SK-MEL-5 (cell line): ENCODE measurements at regions not wholly inside any gene's neighbourhood (a gene's known extent, or its start where the extent isn't known, plus 50 kb on each side); places are given as distances from the start of the nearest gene placed in this dataset.

Experiments used
- DNase-seq: peaks from one replicate; pipeline ENCODE4 v3.0.0-alpha.2; 2016; ENCODE audit warnings: low read depth, low spot score
- in situ Hi-C: cut with HindIII; loops from 2 replicates; pipeline ENCODE4 v1.10.0; 2016; ENCODE audit warnings: low sequenced_read_pairs, high pct_unique_total_duplicates, low pct_unique_long_range_greater_than_20kb

- DNase-seq: no peak
- in situ Hi-C loops: no loop called here
Observed at GRCh38 chr10:123485341-123485960, 180.7 kb upstream of the GPR26 start.

GRCh38 chr10:123488436-123488835, 177.7 kb upstream of the GPR26 start:
- no peak for DNase-seq
- in situ Hi-C loops: no loop called here

- in situ Hi-C loops: no loop called here
Observed at GRCh38 chr10:123491364-123491763, 174.8 kb upstream of the GPR26 start.

GRCh38 chr10:123492016-123492415, 174.1 kb upstream of the GPR26 start:
- in situ Hi-C loops: no loop called here
- DNase-seq: no peak

More at GRCh38 chr10:123491364-123491763, 174.8 kb upstream of the GPR26 start:
- no peak for DNase-seq

GRCh38 chr10:123494301-123494808, 171.8 kb upstream of the GPR26 start:
- in situ Hi-C loops: no loop called here
- DNase-seq: no peak

GRCh38 chr10:123496375-123496774, 169.8 kb upstream of the GPR26 start:
- DNase-seq: no peak
- in situ Hi-C loops: no loop called here

GRCh38 chr10:123496996-123497660, 169.0 kb upstream of the GPR26 start:
- in situ Hi-C loops: no loop called here
- no peak for DNase-seq

GRCh38 chr10:123500110-123500509, 166.0 kb upstream of the GPR26 start:
- in situ Hi-C loops: no loop called here
- no peak for DNase-seq

GRCh38 chr10:123501148-123501547, 165.0 kb upstream of the GPR26 start:
- in situ Hi-C loops: no loop called here
- DNase-seq: no peak

- peak; percentile 4 for DNase-seq
- in situ Hi-C loops: no loop called here
Observed at GRCh38 chr10:123502983-123503382, 163.2 kb upstream of the GPR26 start.

- in situ Hi-C loops: no loop called here
- DNase-seq: no peak
Observed at GRCh38 chr10:123506455-123506854, 159.7 kb upstream of the GPR26 start.

GRCh38 chr10:123507298-123507697, 158.9 kb upstream of the GPR26 start:
- in situ Hi-C loops: no loop called here
- peak; percentile 37 for DNase-seq

- DNase-seq: no peak
- in situ Hi-C loops: no loop called here
Observed at GRCh38 chr10:123509338-123509737, 156.8 kb upstream of the GPR26 start.

GRCh38 chr10:123512901-123513775, 153.0 kb upstream of the GPR26 start:
- no peak for DNase-seq
- in situ Hi-C loops: no loop called here

- in situ Hi-C loops: no loop called here
- no peak for DNase-seq
Observed at GRCh38 chr10:123513870-123514269, 152.3 kb upstream of the GPR26 start.

- in situ Hi-C loops: no loop called here
- no peak for DNase-seq
Observed at GRCh38 chr10:123514996-123515395, 151.2 kb upstream of the GPR26 start.

GRCh38 chr10:123515661-123516060, 150.5 kb upstream of the GPR26 start:
- DNase-seq: no peak
- in situ Hi-C loops: no loop called here

- DNase-seq: no peak
- in situ Hi-C loops: no loop called here
Observed at GRCh38 chr10:123516291-123516690, 149.9 kb upstream of the GPR26 start.
